ENCODE measurements at regions not wholly inside any gene's neighbourhood (a gene's known extent, or its start where the extent isn't known, plus 50 kb on each side); places are given as distances from the start of the nearest gene placed in this dataset.

GRCh38 chr6:15113587-15113986 is 132.3 kb upstream of the JARID2 start:
- 50% methylated on average over 1 of the region's 1 CpG for WGBS, 2 donors
- no peaks in the 10 kb centered on the region for H3K9me3 ChIP-seq
- ATAC-seq, result no peak

GRCh38 chr6:15114061-15114460 is 131.8 kb upstream of the JARID2 start:
- no peaks in the 10 kb centered on the region for H3K36me3 ChIP-seq (replicated peaks in 1 of 2; ENCODE audit: insufficient read depth in 1 of 2, low read depth in 2 of 2)
- no peak overlapping the region for H3K27ac ChIP-seq
- intact Hi-C loops (cut with DNase I), result no loop called here
- H3K4me3 ChIP-seq, result no peak overlapping the region
- H3K4me1 ChIP-seq, result no peaks in the 10 kb centered on the region
- H3K27me3 ChIP-seq, result no peaks in the 10 kb centered on the region
- no peaks in the 10 kb centered on the region for H3K9me3 ChIP-seq
- ATAC-seq (no peak), DNase-seq (peak in 3 of 4 donors; percentile 10 to 38 (median 13))
- no peak for TF ChIP-seq CTCF (IDR thresholded peaks at IDR 0.05)
- TF ChIP-seq POLR2A (IDR thresholded peaks at IDR 0.05), result no peak
- 67 to 70% methylated on average over 4 of the region's 4 CpGs for WGBS, 2 donors

More at GRCh38 chr6:15113587-15113986, 132.3 kb upstream of the JARID2 start:
- H3K36me3 ChIP-seq (replicated peaks in 1 of 2; ENCODE audit: insufficient read depth in 1 of 2, low read depth in 2 of 2), result no peaks in the 10 kb centered on the region
- intact Hi-C loops (cut with DNase I), result no loop called here
- H3K4me3 ChIP-seq, result no peak overlapping the region
- H3K4me1 ChIP-seq, result no peaks in the 10 kb centered on the region
- TF ChIP-seq CTCF (IDR thresholded peaks at IDR 0.05) (no peak), POLR2A (IDR thresholded peaks at IDR 0.05) (no peak)
- H3K27me3 ChIP-seq, result no peaks in the 10 kb centered on the region
- DNase-seq, result no peak
- no peak overlapping the region for H3K27ac ChIP-seq

GRCh38 chr6:15116889-15117288 is 129.0 kb upstream of the JARID2 start:
- H3K27me3 ChIP-seq, result no peaks in the 10 kb centered on the region
- ATAC-seq, result no peak
- TF ChIP-seq CTCF (IDR thresholded peaks at IDR 0.05) (no peak), POLR2A (IDR thresholded peaks at IDR 0.05) (no peak)
- DNase-seq, result no peak
- H3K27ac ChIP-seq, result no peak overlapping the region
- H3K36me3 ChIP-seq (replicated peaks in 1 of 2; ENCODE audit: insufficient read depth in 1 of 2, low read depth in 2 of 2), result no peaks in the 10 kb centered on the region
- H3K9me3 ChIP-seq, result no peaks in the 10 kb centered on the region
- intact Hi-C loops (cut with DNase I), result no loop called here
- WGBS, 2 donors, result 77 to 78% methylated on average over 8 of the region's 8 CpGs
- H3K4me1 ChIP-seq, result no peaks in the 10 kb centered on the region
- no peak overlapping the region for H3K4me3 ChIP-seq

- DNase-seq (no peak), ATAC-seq (no peak)
- no peaks in the 10 kb centered on the region for H3K27me3 ChIP-seq
- no peak overlapping the region for H3K4me3 ChIP-seq
- WGBS, 2 donors, result 82 to 83% methylated on average over 1 of the region's 1 CpG
- no peaks in the 10 kb centered on the region for H3K4me1 ChIP-seq
- TF ChIP-seq POLR2A (IDR thresholded peaks at IDR 0.05), result no peak
- no peak for TF ChIP-seq CTCF (IDR thresholded peaks at IDR 0.05)
- intact Hi-C loops (cut with DNase I), result no loop called here
- H3K27ac ChIP-seq, result no peak overlapping the region
- no peaks in the 10 kb centered on the region for H3K36me3 ChIP-seq (replicated peaks in 1 of 2; ENCODE audit: insufficient read depth in 1 of 2, low read depth in 2 of 2)
- H3K9me3 ChIP-seq, result no peaks in the 10 kb centered on the region
Measured at GRCh38 chr6:15121443-15121842, 124.4 kb upstream of the JARID2 start.

- WGBS, 2 donors, result 80 to 87% methylated on average over 6 of the region's 6 CpGs
- intact Hi-C loops (cut with DNase I), result no loop called here
- H3K4me1 ChIP-seq, result no peaks in the 10 kb centered on the region
- no peaks in the 10 kb centered on the region for H3K36me3 ChIP-seq (replicated peaks in 1 of 2; ENCODE audit: insufficient read depth in 1 of 2, low read depth in 2 of 2)
- H3K27me3 ChIP-seq, result no peaks in the 10 kb centered on the region
- TF ChIP-seq CTCF (IDR thresholded peaks at IDR 0.05) (no peak), POLR2A (IDR thresholded peaks at IDR 0.05) (no peak)
- no peak overlapping the region for H3K4me3 ChIP-seq
- DNase-seq (no peak), ATAC-seq (no peak)
- H3K9me3 ChIP-seq, result no peaks in the 10 kb centered on the region
- H3K27ac ChIP-seq, result no peak overlapping the region
Measured at GRCh38 chr6:15121977-15122550, 123.8 kb upstream of the JARID2 start.

Measured in body of pancreas (tissue), 4 donors.